Thyroid gland (tissue), 4 donors: ENCODE measurements at regions not wholly inside any gene's neighbourhood (a gene's known extent, or its start where the extent isn't known, plus 50 kb on each side); places are given as distances from the start of the nearest gene placed in this dataset.

Source experiments
- POLR2A ChIP-seq, 2 donors: fragments of 450-650 bp; IDR thresholded peaks; one replicate each; pipeline ENCODE4 v1.6.1; 2017; ENCODE audit warnings: antibody characterized with exemption in 2 of 2, mild to moderate bottlenecking in 2 of 2, moderate library complexity in 1 of 2
- TF ChIP-seq, protein P1 (sequence below), 6 experiments: fragments of 200-600 bp in 3 of 6; fragments of 450-650 bp in 3 of 6; sonication (generic) in 3 of 6; IDR thresholded peaks; one replicate each; pipeline ENCODE4 v1.5.1; 2016 to 2019; ENCODE audit warnings: antibody characterized with exemption in 6 of 6, mild to moderate bottlenecking in 2 of 6, inconsistent platforms in 1 of 6, moderate library complexity in 1 of 6

GRCh38 chr16:51019617-51020016 lies 131.5 kb downstream of the SALL1 start:
- TF ChIP-seq, protein P1, sequence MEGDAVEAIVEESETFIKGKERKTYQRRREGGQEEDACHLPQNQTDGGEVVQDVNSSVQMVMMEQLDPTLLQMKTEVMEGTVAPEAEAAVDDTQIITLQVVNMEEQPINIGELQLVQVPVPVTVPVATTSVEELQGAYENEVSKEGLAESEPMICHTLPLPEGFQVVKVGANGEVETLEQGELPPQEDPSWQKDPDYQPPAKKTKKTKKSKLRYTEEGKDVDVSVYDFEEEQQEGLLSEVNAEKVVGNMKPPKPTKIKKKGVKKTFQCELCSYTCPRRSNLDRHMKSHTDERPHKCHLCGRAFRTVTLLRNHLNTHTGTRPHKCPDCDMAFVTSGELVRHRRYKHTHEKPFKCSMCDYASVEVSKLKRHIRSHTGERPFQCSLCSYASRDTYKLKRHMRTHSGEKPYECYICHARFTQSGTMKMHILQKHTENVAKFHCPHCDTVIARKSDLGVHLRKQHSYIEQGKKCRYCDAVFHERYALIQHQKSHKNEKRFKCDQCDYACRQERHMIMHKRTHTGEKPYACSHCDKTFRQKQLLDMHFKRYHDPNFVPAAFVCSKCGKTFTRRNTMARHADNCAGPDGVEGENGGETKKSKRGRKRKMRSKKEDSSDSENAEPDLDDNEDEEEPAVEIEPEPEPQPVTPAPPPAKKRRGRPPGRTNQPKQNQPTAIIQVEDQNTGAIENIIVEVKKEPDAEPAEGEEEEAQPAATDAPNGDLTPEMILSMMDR (IDR thresholded peaks at IDR 0.05) = no peak
- no peak for TF ChIP-seq POLR2A (IDR thresholded peaks at IDR 0.05)
